HG03175 (cell line): ENCODE measurements at regions not wholly inside any gene's neighbourhood (a gene's known extent, or its start where the extent isn't known, plus 50 kb on each side); places are given as distances from the start of the nearest gene placed in this dataset.
A peak's percentile ranks its signal among the peaks of the same experiment; 100 is the strongest.

Source experiments
- ATAC-seq: cut with Tn5 transposase; IDR thresholded peaks from one replicate; pipeline ENCODE4 v1.9.1; 2021; ENCODE audit warnings: mild to moderate bottlenecking, moderate library complexity; ENCODE audit not compliant: unreplicated experiment

DNA sequence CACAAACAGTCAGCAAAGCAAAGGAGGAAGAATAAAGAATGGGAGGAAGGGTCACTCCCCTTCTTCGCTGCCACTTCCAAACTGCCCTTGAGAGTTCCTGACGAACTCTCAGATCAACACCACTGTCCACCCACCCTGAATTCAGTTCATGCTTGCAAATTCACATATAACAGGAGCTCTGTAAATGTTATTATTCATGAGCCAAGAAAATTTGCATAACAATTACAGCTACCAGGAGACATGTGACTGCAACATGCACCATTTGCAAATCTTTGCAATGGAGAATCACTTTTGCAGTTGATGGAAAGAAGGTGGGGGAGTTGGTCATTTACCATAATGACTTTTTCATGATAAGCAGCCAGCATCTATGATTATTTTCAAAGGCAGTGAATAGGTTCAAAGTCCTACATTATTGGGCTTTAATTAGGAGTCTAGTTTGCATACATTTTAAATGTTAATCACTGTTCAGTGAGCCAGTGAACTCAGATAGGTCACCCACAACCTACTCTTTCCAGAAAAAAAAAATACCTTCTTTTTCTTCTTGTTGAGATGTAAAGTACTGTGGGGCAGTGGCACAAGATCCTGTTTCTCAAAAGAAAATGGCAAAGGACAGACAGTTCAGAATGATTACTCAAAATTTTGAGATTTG is 149.7 kb downstream of the CAAP1 start:
- no peak for ATAC-seq

DNA sequence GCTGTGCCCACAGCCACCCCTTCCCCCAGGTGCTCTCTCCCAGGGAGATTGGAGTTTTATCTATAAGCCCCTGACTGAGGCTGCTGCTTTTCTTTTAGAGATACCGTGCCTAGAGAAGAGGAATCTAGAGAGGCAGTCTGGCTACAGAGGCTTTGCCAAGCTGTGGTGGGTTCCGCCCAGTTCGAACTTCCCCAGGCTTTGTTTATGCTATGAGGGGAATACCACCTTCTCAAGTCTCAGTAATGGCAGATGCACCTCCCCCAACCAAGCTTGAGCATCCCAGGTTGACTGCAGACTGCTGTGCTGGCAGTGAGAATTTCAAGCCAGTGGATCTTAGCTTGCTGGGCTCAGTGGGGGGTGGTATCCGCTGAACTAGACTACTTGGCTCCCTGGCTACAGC is 157.4 kb downstream of the CAAP1 start:
- no peak for ATAC-seq

DNA sequence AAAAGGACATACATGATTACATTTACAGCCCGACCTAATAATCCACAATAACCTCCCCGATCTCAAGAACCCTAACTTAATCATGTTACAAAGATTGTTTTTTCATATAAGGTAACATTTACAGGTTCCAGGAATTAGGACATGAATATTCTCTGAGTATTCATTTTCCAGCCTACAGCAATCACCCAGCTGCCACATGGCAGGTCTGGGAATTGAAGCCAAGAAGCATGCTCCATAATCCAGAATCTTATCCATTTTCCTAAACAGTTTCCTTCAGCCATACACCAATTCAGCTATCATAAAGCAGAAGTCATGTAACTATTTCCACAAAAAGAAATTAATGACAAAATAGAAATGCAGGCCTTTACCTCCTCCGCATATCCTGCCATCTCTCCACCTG is 163.4 kb downstream of the CAAP1 start:
- ATAC-seq = no peak

DNA sequence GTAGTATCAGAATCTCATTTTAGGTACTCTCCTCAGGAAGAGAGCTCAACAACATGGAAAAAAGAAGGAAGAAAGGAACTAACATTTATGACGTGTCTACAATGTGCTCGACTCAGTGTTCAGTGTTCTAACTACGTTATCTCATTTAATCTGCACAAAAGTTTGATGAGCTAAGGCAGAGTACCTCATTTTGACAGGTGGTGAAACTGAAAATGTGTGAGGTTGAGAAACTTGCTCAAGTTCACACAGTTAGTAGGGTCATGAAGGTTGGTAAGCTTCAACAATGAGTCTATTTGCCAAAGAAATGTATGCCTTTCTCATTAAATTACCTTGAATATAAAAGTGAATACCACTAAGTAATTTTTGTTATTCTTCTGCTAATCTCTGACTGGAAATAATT is 165.1 kb downstream of the CAAP1 start:
- ATAC-seq = peak; percentile 59

DNA sequence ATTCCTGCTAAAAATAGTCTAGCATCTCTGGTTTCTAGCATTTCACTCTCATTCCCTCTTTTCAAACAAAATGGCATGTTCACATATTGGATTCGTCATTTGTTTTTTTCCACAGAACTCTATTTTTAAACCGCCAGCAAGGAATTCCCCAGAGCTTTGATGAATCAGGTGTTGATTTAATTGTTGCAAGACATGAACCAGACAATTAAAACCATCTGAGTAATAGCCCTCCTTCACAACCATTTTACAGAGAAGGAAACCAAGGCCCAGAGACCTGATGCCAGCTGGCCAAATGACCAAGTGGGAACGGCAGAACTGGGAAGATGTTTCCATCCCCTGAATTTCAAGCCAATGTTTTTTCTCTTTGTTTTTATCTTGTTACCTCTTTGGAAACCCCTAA is 167.0 kb downstream of the CAAP1 start:
- no peak for ATAC-seq

DNA sequence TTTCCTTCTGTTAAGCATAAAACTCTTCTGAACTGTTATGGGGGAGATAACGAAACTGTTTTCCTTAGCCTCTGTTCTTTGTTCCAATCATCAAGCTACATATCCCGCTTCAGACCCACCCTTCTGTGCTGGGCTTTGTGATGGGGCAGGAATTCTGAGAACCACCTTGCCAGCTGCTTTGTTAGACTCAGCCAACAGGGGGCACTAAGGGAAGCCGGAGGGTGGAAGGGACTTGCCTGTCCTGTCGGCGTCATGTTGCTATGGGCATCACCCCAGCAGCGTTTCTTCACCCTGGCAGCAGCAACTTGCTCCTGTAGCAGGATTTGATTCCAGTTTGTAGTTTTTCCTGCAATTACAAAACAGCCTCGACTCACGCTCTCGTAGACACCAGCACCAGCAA is 169.1 kb downstream of the CAAP1 start:
- peak; percentile 70 for ATAC-seq

DNA sequence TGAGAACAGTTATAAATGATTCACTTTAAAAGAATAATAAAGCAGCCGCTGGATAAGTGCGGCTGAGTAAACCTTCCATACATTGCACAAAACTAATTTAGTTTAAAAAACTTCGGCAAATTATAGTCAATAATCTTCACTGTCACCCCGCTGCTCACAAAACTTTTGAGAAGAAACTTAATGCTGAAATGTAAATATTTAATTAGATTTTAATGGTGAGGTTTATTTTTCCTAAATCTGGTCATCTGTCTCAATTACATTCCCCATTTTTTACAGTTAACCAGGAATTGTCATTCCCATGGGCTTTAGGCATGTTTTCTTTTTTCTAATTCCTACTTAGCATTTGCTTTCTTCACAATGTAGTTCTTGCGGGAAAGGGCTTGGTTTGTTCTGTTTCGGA is 169.8 kb downstream of the CAAP1 start:
- no peak for ATAC-seq

DNA sequence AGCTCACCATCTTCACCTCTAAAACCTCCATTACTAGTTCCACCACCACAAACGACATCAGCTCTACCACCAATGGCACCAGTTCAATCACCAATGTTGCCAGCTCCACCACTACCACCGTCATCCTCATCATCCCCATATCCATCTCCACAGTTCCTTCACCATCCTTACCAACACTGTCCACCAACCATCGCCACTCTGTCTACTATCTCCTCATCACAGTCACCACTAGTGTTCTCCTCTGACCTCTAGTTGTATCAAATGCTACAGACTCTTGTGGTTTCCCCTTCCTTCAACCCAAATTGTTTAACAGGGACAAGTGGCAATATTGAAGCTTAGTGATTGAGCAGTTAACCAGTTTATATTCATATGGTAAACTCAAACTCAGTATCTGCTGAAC is 182.6 kb downstream of the CAAP1 start:
- ATAC-seq = no peak

DNA sequence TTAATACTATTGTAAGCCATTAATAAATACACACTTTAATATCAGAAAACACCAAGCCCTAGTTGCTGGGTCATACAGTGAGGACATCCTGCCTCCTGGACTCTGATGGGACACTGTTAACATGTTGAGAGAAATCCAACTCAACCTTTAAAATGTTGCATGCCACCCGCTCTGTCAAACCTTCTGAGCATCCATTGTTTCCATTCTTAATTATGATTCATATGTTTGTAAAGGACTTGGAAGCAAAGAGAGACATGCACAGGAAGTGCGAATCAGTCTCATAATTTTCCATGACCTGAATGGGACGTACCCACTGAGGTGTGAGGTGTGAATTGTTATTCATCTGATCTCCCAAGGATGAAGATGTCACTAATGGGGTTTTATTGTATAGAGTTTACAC is 186.4 kb downstream of the CAAP1 start:
- ATAC-seq = no peak

DNA sequence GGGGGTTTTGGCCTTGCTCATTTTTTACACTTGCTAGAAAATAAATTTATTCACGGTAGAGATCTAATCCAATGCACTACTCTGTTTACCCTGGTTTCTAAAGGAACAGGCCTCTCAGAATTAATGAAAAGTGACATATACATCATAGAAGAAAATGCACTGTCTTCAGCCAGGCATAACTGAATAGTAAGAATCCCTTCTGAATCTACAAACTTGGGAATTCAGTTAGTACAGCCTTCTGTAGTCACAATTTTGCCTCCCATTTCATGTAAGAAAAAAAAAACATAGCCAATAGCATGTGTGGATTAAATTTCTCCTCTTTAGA is 197.3 kb downstream of the CAAP1 start:
- no peak for ATAC-seq

DNA sequence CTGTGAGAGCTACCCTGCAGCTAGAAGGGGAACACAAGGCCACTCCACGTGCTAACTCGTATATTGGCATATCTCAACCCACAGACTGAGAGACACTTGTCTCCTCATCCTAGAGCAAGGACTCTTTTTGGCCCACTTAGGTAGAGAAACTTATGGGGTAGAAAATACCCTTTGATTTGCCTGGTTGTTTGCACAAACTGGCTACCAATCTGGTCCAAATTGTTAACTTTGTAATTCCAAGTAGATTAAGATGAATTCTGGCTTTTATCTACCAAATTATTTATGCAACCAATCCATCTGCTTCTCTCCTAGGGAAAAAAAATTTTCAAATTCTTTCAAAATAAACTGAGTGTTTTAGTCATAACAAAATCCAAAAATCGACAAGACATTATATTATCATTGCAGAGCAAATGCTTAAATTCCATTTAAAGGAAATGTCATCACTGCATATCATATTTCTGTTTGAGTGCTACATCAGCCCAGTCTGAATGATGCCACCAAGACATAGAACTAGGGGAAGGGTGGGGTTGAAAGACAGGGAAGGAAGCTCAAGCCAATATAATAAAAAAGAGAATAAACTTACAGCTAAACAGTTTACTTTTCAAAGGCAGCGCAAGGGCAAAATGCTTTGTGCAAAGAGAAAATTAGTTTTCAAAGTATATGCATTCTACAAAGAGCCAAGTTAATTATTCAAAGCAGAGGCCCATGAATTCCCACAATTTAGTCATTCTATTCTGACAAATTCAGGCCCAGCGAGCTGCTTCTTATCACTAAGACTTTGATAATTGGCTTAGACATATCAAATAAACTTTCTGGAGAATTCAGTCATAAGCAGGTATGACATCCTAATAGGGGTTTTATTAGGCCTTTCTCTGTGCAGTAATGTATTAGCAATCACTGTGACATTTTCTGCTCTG is 198.0 kb downstream of the CAAP1 start:
- ATAC-seq = no peak

DNA sequence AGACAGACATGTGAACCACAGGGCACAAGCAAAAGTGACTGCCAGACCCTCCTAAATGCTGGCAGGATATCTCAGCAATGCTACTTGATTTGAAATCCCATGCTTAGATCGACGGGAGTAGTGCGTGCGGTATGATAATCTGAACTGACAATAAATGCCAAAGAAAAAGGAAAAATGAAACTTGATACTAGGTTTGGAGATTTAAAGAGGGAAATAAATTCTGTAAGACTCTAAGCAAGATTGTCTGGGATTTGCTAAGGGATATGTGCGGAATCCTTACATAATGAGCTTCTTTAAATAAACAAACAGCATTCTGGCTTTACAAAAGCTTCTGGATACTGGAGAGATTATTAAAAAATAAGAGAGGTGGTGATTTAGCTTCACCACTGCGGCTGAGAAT is 203.6 kb downstream of the CAAP1 start:
- no peak for ATAC-seq

DNA sequence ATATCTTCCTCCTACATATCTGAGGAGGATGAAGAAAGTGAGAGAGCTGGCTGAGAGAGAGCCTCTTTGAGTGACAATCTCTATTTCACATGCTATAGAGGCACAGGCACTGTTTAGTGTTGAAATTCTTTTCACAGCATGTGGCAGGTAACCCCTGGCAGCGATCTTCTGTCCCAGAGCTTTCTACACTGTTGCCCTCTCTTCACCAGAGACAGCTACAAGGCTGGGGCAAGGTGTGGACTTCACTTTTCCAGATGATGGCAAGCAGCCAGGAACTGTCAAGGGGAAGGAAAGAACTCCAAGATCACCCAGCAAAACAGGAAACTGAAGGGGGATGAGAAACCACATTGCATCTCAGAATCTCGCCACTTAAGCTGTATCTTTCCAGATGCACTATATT is 205.2 kb downstream of the CAAP1 start:
- no peak for ATAC-seq

DNA sequence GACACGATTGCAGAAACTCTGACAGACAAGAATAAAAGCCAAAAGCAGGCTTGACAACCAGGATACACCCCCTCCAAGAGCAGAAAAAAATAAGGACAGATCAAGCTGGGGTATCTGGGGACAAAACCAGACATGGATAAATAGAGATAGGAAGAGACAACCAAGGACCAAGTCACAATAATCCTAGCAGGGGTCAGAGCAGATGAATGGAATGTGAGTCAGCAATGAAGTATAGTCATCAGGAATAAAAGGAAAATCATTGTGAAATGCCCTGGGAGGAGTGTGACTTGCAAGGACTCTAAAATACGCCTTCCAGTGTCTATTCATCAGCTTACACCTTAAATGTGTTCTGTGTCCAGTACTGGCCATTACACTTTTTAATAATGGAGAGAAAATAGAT is 206.8 kb downstream of the CAAP1 start:
- no peak for ATAC-seq

DNA sequence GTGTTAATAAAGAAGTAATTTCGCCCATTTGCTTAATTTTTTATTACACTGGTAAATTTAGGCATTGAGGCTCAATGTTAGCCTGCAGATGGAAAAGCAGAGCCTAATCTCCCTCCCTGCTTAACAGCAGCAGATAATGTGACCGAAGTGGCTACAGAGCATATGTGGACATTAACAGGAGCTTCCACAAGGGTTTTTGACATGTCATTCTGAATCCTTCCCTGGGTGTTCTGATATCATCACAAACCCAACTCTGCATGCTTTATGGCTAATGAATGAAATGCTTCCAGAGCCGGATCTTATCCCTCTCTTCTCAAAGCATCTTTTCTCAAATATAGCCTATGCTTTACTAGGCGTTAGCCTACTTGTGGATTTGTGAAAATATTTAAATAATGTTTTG is 208.6 kb downstream of the CAAP1 start:
- no peak for ATAC-seq

DNA sequence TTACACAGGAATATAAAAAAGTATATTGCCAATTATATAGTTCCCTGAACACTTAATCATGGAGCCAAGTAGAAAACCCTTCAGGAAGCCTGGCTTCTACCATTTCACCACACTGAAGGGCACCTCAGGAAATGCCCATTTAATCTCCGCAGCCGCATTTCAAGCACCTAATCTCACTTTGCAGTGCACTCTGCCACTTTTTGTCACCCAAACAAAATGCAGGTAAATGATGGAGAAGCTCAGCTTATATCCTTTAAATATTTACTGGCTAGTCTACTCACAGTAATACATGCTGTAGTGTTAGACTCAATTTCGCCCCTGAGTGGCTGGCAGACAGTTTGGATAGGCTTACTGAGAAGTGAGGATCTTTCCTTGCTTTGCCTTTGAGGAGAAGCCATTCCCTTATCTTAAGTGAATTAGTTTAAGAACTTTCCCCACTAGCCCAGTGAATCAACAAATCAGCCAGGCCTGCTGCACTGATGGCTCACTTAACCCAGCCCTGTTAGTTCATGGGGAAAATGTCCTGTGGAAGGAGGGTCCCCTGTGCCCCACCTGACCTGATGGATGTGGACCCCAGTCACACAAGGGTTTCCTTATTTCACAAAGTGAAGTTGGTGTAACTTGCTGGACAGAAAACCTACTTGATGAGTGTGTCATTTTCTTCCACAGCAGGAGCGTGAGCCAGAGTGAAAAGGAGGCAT is 209.7 kb downstream of the CAAP1 start:
- no peak for ATAC-seq

DNA sequence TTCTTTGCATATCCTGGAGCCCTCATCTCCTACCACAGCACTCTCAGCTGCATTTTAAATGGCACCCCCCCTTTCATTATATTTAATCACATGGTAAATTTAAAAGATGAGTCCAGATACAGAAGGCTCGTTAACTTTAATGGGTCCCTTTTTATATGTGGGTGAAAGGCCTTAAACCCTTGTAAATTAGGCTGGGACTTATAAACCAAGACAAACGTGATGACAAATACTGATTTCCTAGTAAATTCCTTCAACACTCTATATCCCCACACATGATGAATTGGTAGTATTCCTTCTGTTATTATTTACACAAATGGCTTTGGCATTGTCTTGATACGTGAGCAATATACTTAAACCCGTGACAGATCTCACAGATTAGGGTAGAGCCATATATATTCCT is 210.6 kb downstream of the CAAP1 start:
- no peak for ATAC-seq

DNA sequence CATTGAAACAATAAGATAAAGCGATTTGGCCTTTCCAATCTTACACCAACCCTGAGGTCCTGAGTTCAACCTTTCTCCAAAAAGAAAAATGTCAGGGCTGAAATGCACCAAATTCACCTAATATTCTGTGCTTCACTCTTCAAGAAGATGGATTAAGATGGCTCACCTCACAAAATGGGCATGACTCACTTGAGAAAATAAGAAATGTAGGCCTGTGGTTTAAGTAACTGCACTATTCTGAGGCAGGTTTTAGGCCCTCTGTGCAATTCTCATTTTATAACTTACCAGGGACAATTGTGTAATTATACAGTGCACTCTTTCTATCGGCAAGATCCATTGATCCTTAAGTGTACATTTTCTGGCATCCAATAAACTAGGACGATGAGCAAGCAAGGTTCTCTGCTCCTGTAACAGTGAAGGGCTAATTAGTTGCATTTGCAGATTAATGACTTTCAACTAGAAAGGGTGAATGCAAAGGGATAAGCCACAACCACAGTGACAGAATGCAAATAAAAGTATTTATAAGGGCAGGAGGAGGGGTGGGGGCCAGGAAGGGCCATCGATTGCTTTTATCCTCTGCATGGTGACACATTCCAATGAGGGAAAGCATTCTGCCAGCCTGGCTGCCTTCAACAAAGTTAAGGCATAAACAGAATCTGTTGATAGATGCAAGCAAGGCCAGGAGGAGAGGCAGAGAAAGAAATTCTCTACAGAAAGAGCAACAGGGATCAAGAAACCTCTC is 214.5 kb downstream of the CAAP1 start:
- no peak for ATAC-seq

DNA sequence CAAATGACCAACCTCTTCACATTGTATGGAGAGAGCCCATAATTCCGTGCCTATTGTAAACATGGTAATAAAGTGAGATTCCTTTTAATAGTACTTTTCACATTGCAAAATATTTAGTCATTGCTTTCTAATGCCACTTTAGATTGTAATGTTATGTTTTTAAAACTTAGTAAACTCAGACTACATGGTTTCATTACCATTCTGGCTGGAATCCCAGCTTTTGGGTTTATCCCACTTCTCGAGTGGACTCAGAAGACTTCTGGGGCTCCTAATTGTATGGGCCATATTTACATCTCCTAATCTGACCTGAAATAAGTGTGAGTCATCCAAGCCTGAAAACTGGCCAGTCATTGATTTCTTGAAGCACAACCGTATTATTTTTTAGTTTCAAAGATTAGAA is 217.6 kb downstream of the CAAP1 start:
- ATAC-seq = no peak

DNA sequence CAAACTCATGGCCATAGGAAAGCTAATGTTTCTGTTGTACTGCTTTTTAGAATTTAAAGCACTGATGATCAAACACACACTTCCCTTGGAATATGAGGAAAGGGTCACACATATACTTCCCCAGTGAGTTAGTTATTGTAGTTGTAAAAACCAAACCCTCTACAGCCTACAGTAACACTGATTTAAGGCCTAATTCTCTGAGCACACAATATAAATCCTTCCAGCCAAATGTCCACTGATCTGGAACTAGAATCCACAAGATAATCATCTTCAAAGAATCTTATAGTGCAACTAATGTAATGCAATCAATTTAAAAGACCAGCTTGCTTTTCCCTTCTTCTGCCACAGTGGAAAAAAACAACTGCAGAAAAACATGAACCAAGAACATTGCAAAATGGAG is 219.3 kb downstream of the CAAP1 start:
- ATAC-seq = no peak
